ENCODE measurements at regions not wholly inside any gene's neighbourhood (a gene's known extent, or its start where the extent isn't known, plus 50 kb on each side); places are given as distances from the start of the nearest gene placed in this dataset.

DNA sequence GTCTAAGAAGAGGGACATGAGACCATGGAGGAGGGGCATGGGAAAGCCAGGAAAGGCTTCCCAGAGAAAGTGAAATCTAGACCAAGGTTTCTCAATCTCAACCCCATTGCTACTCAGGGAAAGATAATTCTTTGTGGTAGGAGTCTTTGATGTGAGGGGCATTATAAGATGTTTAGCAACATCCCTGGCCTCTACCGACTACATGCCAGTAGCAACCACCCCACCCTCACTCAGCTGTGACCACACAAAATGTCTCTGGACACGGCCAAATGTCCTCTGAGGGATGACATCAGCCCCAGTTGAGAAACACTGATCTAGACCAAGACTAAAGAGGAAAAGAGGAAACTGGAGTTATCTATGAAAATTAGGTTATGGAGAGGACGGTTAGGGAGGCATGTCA lies 298.5 kb upstream of the KIF2A start:
- TF ChIP-seq CTCF (IDR thresholded peaks at IDR 0.05), result no peak
- no peaks in the 10 kb centered on the region for H3K4me1 ChIP-seq
- 62 to 65% methylated on average over 3 of the region's 3 CpGs for WGBS, 2 donors
- no peak for DNase-seq
- intact Hi-C loops (cut with DNase I), result no loop called here
- no peak overlapping the region for H3K4me3 ChIP-seq
- peaks cover 0 to 4% (median 0%) of the 10 kb centered on the region in 7 donors for H3K27me3 ChIP-seq
- no peak for ATAC-seq
- H3K27ac ChIP-seq, result no peak overlapping the region
- H3K36me3 ChIP-seq, result no peaks in the 10 kb centered on the region
- no peaks in the 10 kb centered on the region for H3K9me3 ChIP-seq

GRCh38 chr5:62011089-62011664 lies 294.8 kb upstream of the KIF2A start:
- Histone ChIP-seq H3K27me3 (peaks cover 0 to 4% (median 0%) of the 10 kb centered on the region in 7 donors), H3K9me3 (no peaks in the 10 kb centered on the region), H3K4me3 (no peak overlapping the region), H3K4me1 (no peaks in the 10 kb centered on the region), H3K36me3 (no peaks in the 10 kb centered on the region), H3K27ac (no peak overlapping the region)
- intact Hi-C loops (cut with DNase I), result no loop called here
- WGBS, 2 donors, result 57 to 58% methylated on average over 5 of the region's 5 CpGs
- no peak for ATAC-seq
- no peak for DNase-seq
- TF ChIP-seq CTCF (IDR thresholded peaks at IDR 0.05), result no peak

GRCh38 chr5:62017092-62017491 lies 288.9 kb upstream of the KIF2A start:
- no peak for ATAC-seq
- H3K27ac ChIP-seq, result no peak overlapping the region
- no peak for DNase-seq
- intact Hi-C loops (cut with DNase I), result no loop called here
- no peak for TF ChIP-seq CTCF (IDR thresholded peaks at IDR 0.05)
- 88 to 92% methylated on average over 1 of the region's 1 CpG for WGBS, 2 donors
- H3K36me3 ChIP-seq, result no peaks in the 10 kb centered on the region
- no peak overlapping the region for H3K4me3 ChIP-seq
- H3K9me3 ChIP-seq, result no peaks in the 10 kb centered on the region
- no peaks in the 10 kb centered on the region for H3K27me3 ChIP-seq
- no peaks in the 10 kb centered on the region for H3K4me1 ChIP-seq

GRCh38 chr5:62029303-62029702 lies 276.7 kb upstream of the KIF2A start:
- ATAC-seq (no peak), DNase-seq (no peak)
- Histone ChIP-seq H3K27me3 (no peaks in the 10 kb centered on the region), H3K4me3 (no peak overlapping the region), H3K27ac (no peak overlapping the region), H3K36me3 (no peaks in the 10 kb centered on the region), H3K9me3 (peaks cover 0 to 8% (median 0%) of the 10 kb centered on the region in 11 donors), H3K4me1 (no peaks in the 10 kb centered on the region)
- intact Hi-C loops (cut with DNase I), result no loop called here
- no peak for TF ChIP-seq CTCF (IDR thresholded peaks at IDR 0.05)
- WGBS, 2 donors, result 66% methylated on average over 2 of the region's 2 CpGs
